H9 (cell line): ENCODE measurements at regions not wholly inside any gene's neighbourhood (a gene's known extent, or its start where the extent isn't known, plus 50 kb on each side); places are given as distances from the start of the nearest gene placed in this dataset.

Experiments
- DNase-seq: peaks from one replicate; pipeline ENCODE4 v3.0.0-alpha.2; 2017
- H2AFZ ChIP-seq: one replicate; pipeline ENCODE4 v1.6.1; 2013; ENCODE audit warnings: mild to moderate bottlenecking, low read length, control low read depth, moderate library complexity
- H2AK5ac ChIP-seq: 2 replicates; pipeline ENCODE4 v1.6.1; 2013; ENCODE audit warnings: low read length, control low read depth, mixed read lengths; ENCODE audit not compliant: insufficient read length
- H2BK120ac ChIP-seq: one replicate; pipeline ENCODE4 v1.6.1; 2013; ENCODE audit warnings: low read depth, mild to moderate bottlenecking, low read length, control low read depth, inconsistent platforms; ENCODE audit not compliant: poor library complexity, severe bottlenecking
- H2BK12ac ChIP-seq: 2 replicates; pipeline ENCODE4 v1.6.1; 2013; ENCODE audit warnings: low read length, control low read depth, mixed read lengths, low read depth; ENCODE audit not compliant: insufficient read length
- H2BK15ac ChIP-seq: 2 replicates; pipeline ENCODE4 v1.6.1; 2013; ENCODE audit warnings: low read depth, low read length, control low read depth
- H2BK20ac ChIP-seq: one replicate; pipeline ENCODE4 v1.6.1; 2013; ENCODE audit warnings: low read depth, mild to moderate bottlenecking, low read length, control low read depth, inconsistent platforms; ENCODE audit not compliant: poor library complexity, severe bottlenecking
- H2BK5ac ChIP-seq: 2 replicates; pipeline ENCODE4 v1.6.1; 2013; ENCODE audit warnings: low read length, control low read depth, mixed read lengths; ENCODE audit not compliant: insufficient read length
- H3K14ac ChIP-seq: 2 replicates; pipeline ENCODE4 v1.6.1; 2013; ENCODE audit warnings: low read length, control low read depth; ENCODE audit not compliant: insufficient read depth
- H3K18ac ChIP-seq: 2 replicates; pipeline ENCODE4 v1.6.1; 2013; ENCODE audit warnings: low read depth, mild to moderate bottlenecking, mixed read lengths, low read length, control low read depth; ENCODE audit not compliant: insufficient read length
- H3K23ac ChIP-seq: 2 replicates; pipeline ENCODE4 v1.6.1; 2013; ENCODE audit warnings: low read length, control low read depth, mixed read lengths, low read depth; ENCODE audit not compliant: insufficient read length
- H3K23me2 ChIP-seq: 2 replicates; pipeline ENCODE4 v1.6.1; 2013; ENCODE audit warnings: low read depth, mild to moderate bottlenecking, mixed read lengths, low read length, control low read depth; ENCODE audit not compliant: insufficient read length, poor library complexity, severe bottlenecking
- H3K27ac ChIP-seq: 2 replicates; pipeline ENCODE4 v1.5.1; 2013; ENCODE audit warnings: low read length, control low read depth, mixed read lengths, low read depth; ENCODE audit not compliant: insufficient read length
- H3K27me3 ChIP-seq: 2 replicates; pipeline ENCODE4 v1.6.1; 2013; ENCODE audit warnings: low read length, control low read depth, inconsistent platforms; ENCODE audit not compliant: insufficient read depth
- H3K4ac ChIP-seq: 2 replicates; pipeline ENCODE4 v1.6.1; 2013; ENCODE audit warnings: low read depth, mild to moderate bottlenecking, control low read depth, inconsistent platforms, low read length, moderate library complexity
- H3K4me1 ChIP-seq: 2 replicates; pipeline ENCODE4 v1.6.1; 2013; ENCODE audit warnings: low read length, control low read depth, inconsistent platforms; ENCODE audit not compliant: insufficient read depth
- H3K4me2 ChIP-seq: 2 replicates; pipeline ENCODE4 v1.6.1; 2013; ENCODE audit warnings: low read length, control low read depth, mixed read lengths; ENCODE audit not compliant: insufficient read length, insufficient read depth
- H3K56ac ChIP-seq: 2 replicates; pipeline ENCODE4 v1.6.1; 2013; ENCODE audit warnings: low read depth, mild to moderate bottlenecking, mixed read lengths, low read length, control low read depth; ENCODE audit not compliant: insufficient read length
- H3K79me1 ChIP-seq: 2 replicates; pipeline ENCODE4 v1.6.1; 2013; ENCODE audit warnings: low read depth, mild to moderate bottlenecking, moderate library complexity, low read length, control low read depth, inconsistent platforms; ENCODE audit not compliant: insufficient read depth, poor library complexity, severe bottlenecking
- H3K79me2 ChIP-seq: 2 replicates; pipeline ENCODE4 v1.6.1; 2013; ENCODE audit warnings: low read length, control low read depth, inconsistent platforms; ENCODE audit not compliant: insufficient read depth
- H3K9ac ChIP-seq: 2 replicates; pipeline ENCODE4 v1.6.1; 2013; ENCODE audit warnings: low read length, control low read depth, mixed read lengths; ENCODE audit not compliant: insufficient read length; ENCODE audit errors: extremely low read depth
- H3K9me3 ChIP-seq: one replicate; pipeline ENCODE4 v1.6.1; 2013; ENCODE audit warnings: low read depth, low read length, inconsistent platforms; ENCODE audit not compliant: control insufficient read depth
- H3T11ph ChIP-seq: one replicate; pipeline ENCODE4 v1.6.1; 2013; ENCODE audit warnings: mild to moderate bottlenecking, low read length, control low read depth, inconsistent platforms
- H4K20me1 ChIP-seq: one replicate; pipeline ENCODE4 v1.6.1; 2013; ENCODE audit not compliant: control insufficient read depth, insufficient read length, insufficient read depth
- H4K5ac ChIP-seq: 2 replicates; pipeline ENCODE4 v1.6.1; 2013; ENCODE audit warnings: low read depth, mild to moderate bottlenecking, mixed read lengths, low read length, control low read depth; ENCODE audit not compliant: insufficient read length
- H4K8ac ChIP-seq: replicated peaks from 2 replicates; pipeline ENCODE4 v1.6.1; 2013; ENCODE audit warnings: low read length, control low read depth, mixed read lengths, low read depth; ENCODE audit not compliant: insufficient read length
- H4K91ac ChIP-seq: 2 replicates; pipeline ENCODE4 v1.6.1; 2013; ENCODE audit warnings: low read depth, mild to moderate bottlenecking, moderate library complexity, mixed read lengths, low read length, control low read depth; ENCODE audit not compliant: insufficient read length
- H3K27ac Mint-ChIP-seq, 3 experiments: 2 replicates in 2 of 3; 3 replicates in 1 of 3; pipeline ENCODE4 v1.8.0; 2020 to 2021; ENCODE audit warnings: mixed read lengths in 3 of 3, mild to moderate bottlenecking in 1 of 3, moderate library complexity in 1 of 3
- H3K27me3 Mint-ChIP-seq: 2 replicates; pipeline ENCODE4 v1.8.0; 2021; ENCODE audit warnings: low read depth, mild to moderate bottlenecking, moderate library complexity, mixed read lengths
- H3K36me3 Mint-ChIP-seq, 3 experiments: 2 replicates in 2 of 3; 3 replicates in 1 of 3; pipeline ENCODE4 v1.8.0; 2020 to 2021; ENCODE audit warnings: low read depth in 3 of 3, mixed read lengths in 3 of 3; ENCODE audit not compliant: insufficient read depth in 1 of 3
- H3K4me1 Mint-ChIP-seq, 2 experiments: 2 replicates each; pipeline ENCODE4 v1.8.0; 2020; ENCODE audit warnings: mixed read lengths in 2 of 2
- H3K4me3 Mint-ChIP-seq, 2 experiments: 2 replicates in 1 of 2; 3 replicates in 1 of 2; pipeline ENCODE4 v1.8.0; 2020 to 2021; ENCODE audit warnings: mild to moderate bottlenecking in 2 of 2, mixed read lengths in 2 of 2, moderate library complexity in 1 of 2
- H3K9me3 Mint-ChIP-seq, 2 experiments: 2 replicates in 1 of 2; 3 replicates in 1 of 2; pipeline ENCODE4 v1.8.0; 2020; ENCODE audit warnings: mild to moderate bottlenecking in 2 of 2, mixed read lengths in 2 of 2, moderate library complexity in 1 of 2
- WGBS: extraction: QIAGEN DNeasy Blood & Tissue Kit; methylation state at CpG from one replicate; pipeline ENCODE4 v1.1.7; 2013; ENCODE audit warnings: missing lambda C conversion rate, low lambda C conversion rate, mixed read lengths; ENCODE audit not compliant: insufficient read length; ENCODE audit errors: extremely low coverage; 5-methylcytosine and 5-hydroxymethylcytosine counted together
- TF ChIP-seq, protein P1 (sequence below): fragments of 200-600 bp; sonication (generic); conservative IDR thresholded peaks from 3 replicates; pipeline ENCODE4 v1.8.0; 2021; ENCODE audit warnings: antibody characterized with exemption, mild to moderate bottlenecking

- Histone ChIP-seq H3K4ac (no peak overlapping the region), H3K27me3 (no peaks in the 10 kb centered on the region), H4K5ac (no peak overlapping the region), H3K27ac (no peak overlapping the region), H3K79me1 (no peaks in the 10 kb centered on the region), H4K91ac (no peak overlapping the region), H3T11ph (no peak overlapping the region), H4K8ac (no peak overlapping the region), H3K4me2 (no peak overlapping the region), H2AFZ (no peak overlapping the region), H3K23ac (no peak overlapping the region), H3K9me3 (no peaks in the 10 kb centered on the region), H2BK12ac (no peak overlapping the region), H3K9ac (no peak overlapping the region), H4K20me1 (no peaks in the 10 kb centered on the region), H3K18ac (no peak overlapping the region), H3K14ac (no peak overlapping the region), H3K79me2 (no peaks in the 10 kb centered on the region), H2BK15ac (no peak overlapping the region), H3K4me1 (peaks cover 4% of the 10 kb centered on the region), H3K23me2 (no peaks in the 10 kb centered on the region), H2BK120ac (no peak overlapping the region), H2BK5ac (no peak overlapping the region), H2AK5ac (no peak overlapping the region), H3K56ac (no peak overlapping the region), H2BK20ac (no peak overlapping the region)
- H3K27ac Mint-ChIP-seq, result no peak overlapping the region
- peaks cover 32% of the 10 kb centered on the region for H3K27me3 Mint-ChIP-seq
- no peak for DNase-seq
- H3K36me3 Mint-ChIP-seq, result peaks cover 0 to 3% (median 0%) of the 10 kb centered on the region in 3 experiments; a peak in 2 of 7 replicates
- H3K9me3 Mint-ChIP-seq, result no peaks in the 10 kb centered on the region; a peak in 1 of 5 replicates
- TF ChIP-seq, protein P1, sequence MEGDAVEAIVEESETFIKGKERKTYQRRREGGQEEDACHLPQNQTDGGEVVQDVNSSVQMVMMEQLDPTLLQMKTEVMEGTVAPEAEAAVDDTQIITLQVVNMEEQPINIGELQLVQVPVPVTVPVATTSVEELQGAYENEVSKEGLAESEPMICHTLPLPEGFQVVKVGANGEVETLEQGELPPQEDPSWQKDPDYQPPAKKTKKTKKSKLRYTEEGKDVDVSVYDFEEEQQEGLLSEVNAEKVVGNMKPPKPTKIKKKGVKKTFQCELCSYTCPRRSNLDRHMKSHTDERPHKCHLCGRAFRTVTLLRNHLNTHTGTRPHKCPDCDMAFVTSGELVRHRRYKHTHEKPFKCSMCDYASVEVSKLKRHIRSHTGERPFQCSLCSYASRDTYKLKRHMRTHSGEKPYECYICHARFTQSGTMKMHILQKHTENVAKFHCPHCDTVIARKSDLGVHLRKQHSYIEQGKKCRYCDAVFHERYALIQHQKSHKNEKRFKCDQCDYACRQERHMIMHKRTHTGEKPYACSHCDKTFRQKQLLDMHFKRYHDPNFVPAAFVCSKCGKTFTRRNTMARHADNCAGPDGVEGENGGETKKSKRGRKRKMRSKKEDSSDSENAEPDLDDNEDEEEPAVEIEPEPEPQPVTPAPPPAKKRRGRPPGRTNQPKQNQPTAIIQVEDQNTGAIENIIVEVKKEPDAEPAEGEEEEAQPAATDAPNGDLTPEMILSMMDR, result no peak
- no peak overlapping the region for H3K4me3 Mint-ChIP-seq
- peaks cover 4 to 7% of the 10 kb centered on the region in 2 experiments for H3K4me1 Mint-ChIP-seq
- WGBS, result no CpG with 5 or more reads among the region's 13 CpGs
These were observed 391.9 kb upstream of the TNRC6C start for GRCh38 chr17:77566566-77567138.
